SIG-M5 treated with dmso at 0.1 percent for 504 hours (cell line): ENCODE measurements at regions not wholly inside any gene's neighbourhood (a gene's known extent, or its start where the extent isn't known, plus 50 kb on each side); places are given as distances from the start of the nearest gene placed in this dataset.

Source experiments
- DNase-seq: peaks from one replicate; lab custom pipeline; 2025; ENCODE audit not compliant: unreplicated experiment; lab: John Stamatoyannopoulos, UW

GRCh38 chr2:17309181-17309580, 209.1 kb downstream of the RAD51AP2 start:
- DNase-seq: no peak

DNA sequence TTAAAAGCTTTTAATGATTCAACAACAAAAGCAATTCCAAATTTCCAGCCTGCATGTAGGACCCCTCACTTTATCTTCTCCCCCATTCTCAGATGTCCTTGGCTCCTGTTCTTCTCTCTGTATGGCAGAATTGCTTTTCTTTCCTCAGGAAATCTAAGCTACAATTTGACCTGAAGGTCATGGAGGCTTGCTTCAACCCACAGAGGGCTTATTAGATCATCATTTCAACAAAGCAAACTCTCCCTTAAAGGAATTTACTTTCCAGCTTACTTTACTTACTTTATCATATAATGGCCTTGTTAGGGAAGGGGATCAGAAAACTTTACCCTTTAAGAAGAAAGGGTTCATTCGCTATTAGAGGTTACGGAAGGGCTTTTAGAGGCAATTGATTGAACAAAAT, 211.5 kb downstream of the RAD51AP2 start:
- DNase-seq: no peak

GRCh38 chr2:17306219-17306618, 212.0 kb downstream of the RAD51AP2 start:
- no peak for DNase-seq

GRCh38 chr2:17303521-17303920, 214.7 kb downstream of the RAD51AP2 start:
- no peak for DNase-seq

- peak; percentile 7 for DNase-seq
Measured at GRCh38 chr2:17303054-17303453, 215.2 kb downstream of the RAD51AP2 start.

GRCh38 chr2:17302281-17302680, 216.0 kb downstream of the RAD51AP2 start:
- DNase-seq: no peak

- no peak for DNase-seq
Measured at GRCh38 chr2:17301437-17301836, 216.8 kb downstream of the RAD51AP2 start.

- peak; percentile 11 for DNase-seq
Measured at GRCh38 chr2:17299891-17300540, 218.2 kb downstream of the RAD51AP2 start.

GRCh38 chr2:17298453-17298852, 219.8 kb downstream of the RAD51AP2 start:
- DNase-seq: no peak

GRCh38 chr2:17296686-17297085, 221.6 kb downstream of the RAD51AP2 start:
- no peak for DNase-seq

GRCh38 chr2:17289669-17290068, 228.6 kb downstream of the RAD51AP2 start:
- no peak for DNase-seq

DNA sequence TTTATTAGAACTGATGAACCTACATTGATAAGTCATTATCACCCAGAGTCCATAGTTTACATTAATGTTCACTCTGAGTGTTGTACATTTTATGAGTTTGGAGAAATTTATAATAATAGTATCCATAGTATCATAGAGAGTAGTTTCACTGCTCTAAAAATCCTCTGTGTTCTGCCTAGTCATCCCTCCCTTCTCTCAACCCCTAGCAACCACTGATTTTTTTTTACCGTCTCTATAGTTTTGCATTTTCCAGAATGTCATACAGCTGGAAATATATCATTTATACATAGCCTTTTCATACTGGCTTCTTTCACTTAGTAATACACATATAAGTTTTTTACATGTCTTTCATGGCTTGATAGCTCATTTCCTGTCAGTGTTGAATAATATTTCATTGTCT, 231.1 kb downstream of the RAD51AP2 start:
- DNase-seq: no peak

DNA sequence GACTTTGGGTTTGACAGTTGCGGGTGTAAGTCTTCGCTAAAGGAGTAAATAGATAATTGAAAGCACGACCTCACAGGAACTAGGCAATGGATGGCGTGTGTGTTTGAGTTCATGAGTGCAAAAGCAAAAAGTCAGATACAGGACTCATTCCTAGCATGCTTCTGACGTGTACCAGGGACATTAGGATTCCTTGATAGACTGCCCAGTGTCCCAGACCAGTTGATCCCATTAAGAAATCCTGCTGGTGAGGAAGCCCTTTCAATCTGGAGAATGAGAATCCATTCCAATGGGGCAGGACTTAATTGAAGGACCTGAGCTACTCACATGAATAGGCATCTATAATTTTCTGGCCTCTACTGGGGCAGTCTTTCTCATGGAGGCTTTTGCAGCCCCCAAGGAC, 235.4 kb downstream of the RAD51AP2 start:
- no peak for DNase-seq

GRCh38 chr2:17282245-17282644, 236.0 kb downstream of the RAD51AP2 start:
- DNase-seq: no peak

- no peak for DNase-seq
Measured at GRCh38 chr2:17276220-17276619, 242.0 kb downstream of the RAD51AP2 start.

DNA sequence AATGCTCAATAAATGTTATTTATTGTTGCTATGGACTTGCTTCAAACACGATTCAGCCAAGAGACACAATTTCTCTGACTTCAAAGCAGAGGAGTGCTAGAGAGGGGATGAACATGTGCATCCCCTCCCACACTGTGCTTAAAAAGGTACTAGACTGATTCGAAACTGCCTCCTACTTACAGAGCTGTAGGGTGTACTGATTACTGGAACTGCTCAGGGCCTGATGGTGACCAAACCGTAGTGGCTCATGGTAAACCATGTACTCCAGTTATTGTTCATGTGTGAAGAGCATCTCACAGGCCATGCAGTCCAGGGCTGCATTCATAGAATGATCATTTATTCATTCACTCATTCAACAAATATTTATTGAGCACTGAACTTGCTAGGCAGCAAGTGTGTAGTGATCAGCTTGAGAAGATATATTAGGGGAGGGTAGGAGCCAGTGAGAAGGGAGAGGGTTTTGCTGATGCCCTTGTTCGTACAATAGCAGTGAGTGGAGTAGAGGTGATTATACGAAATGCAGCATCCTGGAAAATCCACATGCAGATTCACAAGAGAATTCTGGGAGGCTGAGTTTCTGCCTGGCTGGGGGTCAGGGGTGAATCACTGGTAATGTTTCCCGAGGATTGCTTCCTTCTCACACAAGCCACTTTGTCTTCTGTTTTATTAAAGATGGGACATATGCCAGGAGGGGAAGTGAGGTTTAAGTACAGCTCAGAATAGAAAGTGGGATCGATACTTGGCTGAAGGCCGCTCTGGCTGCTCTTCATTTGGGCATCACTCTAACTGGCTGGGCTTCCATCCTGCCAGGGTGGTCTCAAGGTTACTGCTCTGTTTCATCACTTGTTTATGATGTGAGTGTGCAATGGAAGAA, 245.4 kb downstream of the RAD51AP2 start:
- no peak for DNase-seq

- no peak for DNase-seq
Measured at GRCh38 chr2:17272170-17272569, 246.1 kb downstream of the RAD51AP2 start.

- no peak for DNase-seq
Measured at GRCh38 chr2:17271416-17271815, 246.8 kb downstream of the RAD51AP2 start.

GRCh38 chr2:17270894-17271293, 247.3 kb downstream of the RAD51AP2 start:
- DNase-seq: peak; percentile 10

- DNase-seq: no peak
Measured at GRCh38 chr2:17263570-17263968, 254.7 kb downstream of the RAD51AP2 start.

GRCh38 chr2:17262854-17263569, 255.2 kb downstream of the RAD51AP2 start:
- DNase-seq: no peak

- DNase-seq: no peak
Measured at GRCh38 chr2:17259613-17260012, 258.6 kb downstream of the RAD51AP2 start.
